K562 (cell line): ENCODE measurements at regions not wholly inside any gene's neighbourhood (a gene's known extent, or its start where the extent isn't known, plus 50 kb on each side); places are given as distances from the start of the nearest gene placed in this dataset.

Experiments used
- CHD7 ChIP-seq: fragments of 200-600 bp; sonication (generic); IDR thresholded peaks from one replicate; pipeline ENCODE4 v1.6.1; 2012; ENCODE audit warnings: mild to moderate bottlenecking, low read depth, low read length, inconsistent platforms
- ESRRA ChIP-seq: fragments of 450-650 bp; IDR thresholded peaks from 2 replicates; pipeline ENCODE4 v1.6.1; 2014; ENCODE audit warnings: low read depth, mild to moderate bottlenecking, moderate library complexity, borderline replicate concordance
- EZH2 ChIP-seq: IDR thresholded peaks from 2 replicates; pipeline ENCODE4 v1.6.1; 2012; ENCODE audit warnings: low read depth, mild to moderate bottlenecking, inconsistent platforms, low read length, borderline replicate concordance
- HDGF ChIP-seq: fragments of 450-650 bp; IDR thresholded peaks from 2 replicates; pipeline ENCODE4 v1.6.1; 2016
- POLR2A ChIP-seq: fragments of 450-650 bp; conservative IDR thresholded peaks from 2 replicates; pipeline ENCODE4 v1.6.1; 2016
- POLR2AphosphoS5 ChIP-seq: IDR thresholded peaks from 2 replicates; pipeline ENCODE4 v1.6.1; 2011; ENCODE audit warnings: mild to moderate bottlenecking, low read depth, low read length, moderate library complexity; ENCODE audit not compliant: control insufficient read depth, insufficient read depth
- ZC3H4 ChIP-seq: sonication (generic); formaldehyde crosslinking; IDR thresholded peaks from 2 replicates; pipeline ENCODE4 v1.9.0; 2021; ENCODE audit warnings: missing genetic modification reagents, borderline replicate concordance
- ZNF431 ChIP-seq: sonication (generic); formaldehyde crosslinking; IDR thresholded peaks from 2 replicates; pipeline ENCODE4 v1.8.0; 2022; ENCODE audit warnings: mild to moderate bottlenecking, missing genetic modification reagents
- ZNF699 ChIP-seq: fragments of 250-450 bp; sonication (Bioruptor Pico); IDR thresholded peaks from 2 replicates; pipeline ENCODE4 v1.8.0; 2021; ENCODE audit warnings: mild to moderate bottlenecking, moderate library complexity; ENCODE audit not compliant: insufficient replicate concordance
- TF ChIP-seq, protein P1 (sequence below): fragments of 150-350 bp; IDR thresholded peaks from 2 replicates; pipeline ENCODE4 v1.6.1; 2014; ENCODE audit warnings: low read depth, mild to moderate bottlenecking, low read length, borderline replicate concordance
- TF ChIP-seq, protein P2 (sequence below), 3 experiments: IDR thresholded peaks in 2 of 3; conservative IDR thresholded peaks in 1 of 3; 2 replicates each; pipeline ENCODE4 v1.5.1; 2011 to 2012; ENCODE audit warnings: low read length in 3 of 3, mild to moderate bottlenecking in 3 of 3, control low read depth in 2 of 3, improper control_type of control experiment in 1 of 3, inconsistent platforms in 1 of 3, low read depth in 1 of 3, mixed read lengths in 1 of 3, moderate library complexity in 1 of 3; ENCODE audit not compliant: insufficient read depth in 2 of 3
- TF ChIP-seq, protein P3 (sequence below): sonication (generic); formaldehyde crosslinking; IDR thresholded peaks from 2 replicates; pipeline ENCODE4 v1.8.1; 2022; ENCODE audit warnings: missing genetic modification reagents

GRCh38 chr7:152913492-152913891, 153.9 kb downstream of the ACTR3B start:
- TF ChIP-seq CHD7 (no peak), ZNF699 (CRISPR knock-in tag) (no peak), EZH2 (no peak), HDGF (no peak), POLR2A (no peak), ESRRA (no peak), POLR2AphosphoS5 (no peak), ZNF431 (CRISPR knock-in tag) (no peak), ZC3H4 (CRISPR knock-in tag) (no peak)
- TF ChIP-seq, protein P1, sequence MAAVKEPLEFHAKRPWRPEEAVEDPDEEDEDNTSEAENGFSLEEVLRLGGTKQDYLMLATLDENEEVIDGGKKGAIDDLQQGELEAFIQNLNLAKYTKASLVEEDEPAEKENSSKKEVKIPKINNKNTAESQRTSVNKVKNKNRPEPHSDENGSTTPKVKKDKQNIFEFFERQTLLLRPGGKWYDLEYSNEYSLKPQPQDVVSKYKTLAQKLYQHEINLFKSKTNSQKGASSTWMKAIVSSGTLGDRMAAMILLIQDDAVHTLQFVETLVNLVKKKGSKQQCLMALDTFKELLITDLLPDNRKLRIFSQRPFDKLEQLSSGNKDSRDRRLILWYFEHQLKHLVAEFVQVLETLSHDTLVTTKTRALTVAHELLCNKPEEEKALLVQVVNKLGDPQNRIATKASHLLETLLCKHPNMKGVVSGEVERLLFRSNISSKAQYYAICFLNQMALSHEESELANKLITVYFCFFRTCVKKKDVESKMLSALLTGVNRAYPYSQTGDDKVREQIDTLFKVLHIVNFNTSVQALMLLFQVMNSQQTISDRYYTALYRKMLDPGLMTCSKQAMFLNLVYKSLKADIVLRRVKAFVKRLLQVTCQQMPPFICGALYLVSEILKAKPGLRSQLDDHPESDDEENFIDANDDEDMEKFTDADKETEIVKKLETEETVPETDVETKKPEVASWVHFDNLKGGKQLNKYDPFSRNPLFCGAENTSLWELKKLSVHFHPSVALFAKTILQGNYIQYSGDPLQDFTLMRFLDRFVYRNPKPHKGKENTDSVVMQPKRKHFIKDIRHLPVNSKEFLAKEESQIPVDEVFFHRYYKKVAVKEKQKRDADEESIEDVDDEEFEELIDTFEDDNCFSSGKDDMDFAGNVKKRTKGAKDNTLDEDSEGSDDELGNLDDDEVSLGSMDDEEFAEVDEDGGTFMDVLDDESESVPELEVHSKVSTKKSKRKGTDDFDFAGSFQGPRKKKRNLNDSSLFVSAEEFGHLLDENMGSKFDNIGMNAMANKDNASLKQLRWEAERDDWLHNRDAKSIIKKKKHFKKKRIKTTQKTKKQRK: no peak
- TF ChIP-seq, protein P2, sequence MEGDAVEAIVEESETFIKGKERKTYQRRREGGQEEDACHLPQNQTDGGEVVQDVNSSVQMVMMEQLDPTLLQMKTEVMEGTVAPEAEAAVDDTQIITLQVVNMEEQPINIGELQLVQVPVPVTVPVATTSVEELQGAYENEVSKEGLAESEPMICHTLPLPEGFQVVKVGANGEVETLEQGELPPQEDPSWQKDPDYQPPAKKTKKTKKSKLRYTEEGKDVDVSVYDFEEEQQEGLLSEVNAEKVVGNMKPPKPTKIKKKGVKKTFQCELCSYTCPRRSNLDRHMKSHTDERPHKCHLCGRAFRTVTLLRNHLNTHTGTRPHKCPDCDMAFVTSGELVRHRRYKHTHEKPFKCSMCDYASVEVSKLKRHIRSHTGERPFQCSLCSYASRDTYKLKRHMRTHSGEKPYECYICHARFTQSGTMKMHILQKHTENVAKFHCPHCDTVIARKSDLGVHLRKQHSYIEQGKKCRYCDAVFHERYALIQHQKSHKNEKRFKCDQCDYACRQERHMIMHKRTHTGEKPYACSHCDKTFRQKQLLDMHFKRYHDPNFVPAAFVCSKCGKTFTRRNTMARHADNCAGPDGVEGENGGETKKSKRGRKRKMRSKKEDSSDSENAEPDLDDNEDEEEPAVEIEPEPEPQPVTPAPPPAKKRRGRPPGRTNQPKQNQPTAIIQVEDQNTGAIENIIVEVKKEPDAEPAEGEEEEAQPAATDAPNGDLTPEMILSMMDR (IDR thresholded peaks at IDR 0.05 in 2 of 3, conservative IDR thresholded peaks at IDR 0.05 in 1 of 3; ENCODE audit: insufficient read depth in 2 of 3, low read depth in 1 of 3, low read length in 3 of 3): no peak
- TF ChIP-seq, protein P3, sequence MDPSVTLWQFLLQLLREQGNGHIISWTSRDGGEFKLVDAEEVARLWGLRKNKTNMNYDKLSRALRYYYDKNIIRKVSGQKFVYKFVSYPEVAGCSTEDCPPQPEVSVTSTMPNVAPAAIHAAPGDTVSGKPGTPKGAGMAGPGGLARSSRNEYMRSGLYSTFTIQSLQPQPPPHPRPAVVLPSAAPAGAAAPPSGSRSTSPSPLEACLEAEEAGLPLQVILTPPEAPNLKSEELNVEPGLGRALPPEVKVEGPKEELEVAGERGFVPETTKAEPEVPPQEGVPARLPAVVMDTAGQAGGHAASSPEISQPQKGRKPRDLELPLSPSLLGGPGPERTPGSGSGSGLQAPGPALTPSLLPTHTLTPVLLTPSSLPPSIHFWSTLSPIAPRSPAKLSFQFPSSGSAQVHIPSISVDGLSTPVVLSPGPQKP (CRISPR knock-in tag): no peak
